IPS DF 4.7 (cell line): ENCODE measurements at regions not wholly inside any gene's neighbourhood (a gene's known extent, or its start where the extent isn't known, plus 50 kb on each side); places are given as distances from the start of the nearest gene placed in this dataset.

Experiments
- DNase-seq: peaks from one replicate; pipeline ENCODE4 v3.0.0-alpha.2; 2013; ENCODE audit warnings: low spot score; ENCODE audit errors: extremely low read depth

DNA sequence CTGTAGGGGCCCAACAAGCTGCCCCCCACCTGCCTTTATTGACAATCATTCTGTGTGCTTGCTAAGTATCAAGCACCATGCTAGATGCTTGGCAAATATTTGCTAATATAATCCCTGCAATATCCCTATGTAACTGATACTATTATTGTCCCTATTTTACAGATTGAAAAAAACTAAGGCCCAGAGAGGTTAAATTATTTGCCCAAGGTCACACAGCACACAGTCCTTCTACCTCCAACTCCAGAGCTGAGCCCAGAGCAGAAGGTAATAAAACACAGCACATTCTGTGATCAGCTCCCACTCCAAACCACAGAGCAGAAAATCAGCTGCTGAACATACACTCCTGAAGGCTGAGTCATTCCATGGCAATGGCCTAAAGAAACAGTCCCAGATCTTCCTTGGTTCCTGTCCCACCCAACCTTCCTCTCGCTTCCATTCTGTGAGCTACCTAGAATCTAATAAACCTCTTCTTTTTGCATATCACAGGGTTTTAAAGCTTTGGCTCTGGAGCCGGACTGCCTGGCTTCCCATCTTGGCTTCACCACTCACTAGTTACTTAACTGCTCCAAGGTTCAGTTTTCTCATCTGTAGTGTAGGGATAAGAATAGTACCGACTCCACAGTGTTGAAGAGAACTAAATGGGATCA is 66.7 kb upstream of the ADRA1B start:
- DNase-seq: no peak

DNA sequence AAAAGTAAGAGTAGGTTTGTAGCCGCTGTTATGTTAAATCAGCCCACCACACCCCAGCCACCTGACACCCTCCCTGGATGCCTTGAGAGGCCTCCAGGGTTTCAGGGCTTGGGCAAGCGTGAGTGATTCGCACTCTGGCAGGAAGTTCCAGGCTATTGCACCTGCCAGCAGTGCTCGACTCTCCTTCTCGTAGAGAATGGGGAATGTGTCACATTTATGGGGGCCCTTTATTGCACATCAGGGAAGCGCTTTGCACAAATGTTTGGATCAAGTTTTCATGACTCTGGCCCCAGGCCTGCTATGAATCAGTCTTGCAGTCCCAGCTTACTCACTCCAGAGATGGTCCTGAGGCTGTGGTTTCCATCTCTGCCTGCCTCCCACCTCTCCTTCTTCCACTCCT is 66.1 kb upstream of the ADRA1B start:
- DNase-seq: no peak

DNA sequence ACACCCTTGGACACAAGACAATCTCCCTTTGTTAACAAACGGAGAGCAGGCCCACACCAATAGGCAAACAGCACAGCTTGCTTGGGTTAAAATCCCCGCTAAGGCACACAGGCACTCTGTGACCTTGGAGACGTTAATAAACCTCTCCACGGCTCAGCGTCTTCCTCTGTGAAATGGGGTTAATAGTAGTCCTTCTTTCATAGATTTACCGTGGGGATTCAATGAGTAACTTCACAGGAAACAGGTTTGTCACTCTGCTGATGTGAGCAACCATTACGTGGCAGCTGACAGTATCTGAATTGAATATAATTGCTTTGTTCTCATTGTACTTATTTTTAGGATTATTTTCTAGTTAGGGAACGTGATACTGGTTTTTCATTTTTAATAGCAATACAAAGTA is 65.2 kb upstream of the ADRA1B start:
- no peak for DNase-seq

DNA sequence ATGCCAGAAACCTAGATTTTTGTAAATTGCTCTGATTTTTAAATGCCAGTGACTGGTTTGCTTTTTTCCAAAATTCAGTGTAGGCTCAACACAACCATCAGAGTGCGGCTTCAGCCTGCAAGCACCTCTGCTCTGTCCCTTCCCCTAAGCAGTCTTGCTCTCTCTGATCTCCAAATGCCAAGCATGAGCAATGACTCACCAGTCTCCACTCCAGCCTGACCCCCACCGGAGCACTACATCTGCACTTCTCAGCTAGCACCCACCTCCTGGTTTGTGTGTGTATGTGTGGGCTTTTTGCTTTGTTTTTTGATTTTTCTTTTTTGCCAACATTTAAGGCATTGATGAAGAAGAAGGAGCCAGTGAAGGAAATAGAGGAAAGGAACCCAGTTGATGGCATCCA is 61.4 kb upstream of the ADRA1B start:
- DNase-seq: no peak

DNA sequence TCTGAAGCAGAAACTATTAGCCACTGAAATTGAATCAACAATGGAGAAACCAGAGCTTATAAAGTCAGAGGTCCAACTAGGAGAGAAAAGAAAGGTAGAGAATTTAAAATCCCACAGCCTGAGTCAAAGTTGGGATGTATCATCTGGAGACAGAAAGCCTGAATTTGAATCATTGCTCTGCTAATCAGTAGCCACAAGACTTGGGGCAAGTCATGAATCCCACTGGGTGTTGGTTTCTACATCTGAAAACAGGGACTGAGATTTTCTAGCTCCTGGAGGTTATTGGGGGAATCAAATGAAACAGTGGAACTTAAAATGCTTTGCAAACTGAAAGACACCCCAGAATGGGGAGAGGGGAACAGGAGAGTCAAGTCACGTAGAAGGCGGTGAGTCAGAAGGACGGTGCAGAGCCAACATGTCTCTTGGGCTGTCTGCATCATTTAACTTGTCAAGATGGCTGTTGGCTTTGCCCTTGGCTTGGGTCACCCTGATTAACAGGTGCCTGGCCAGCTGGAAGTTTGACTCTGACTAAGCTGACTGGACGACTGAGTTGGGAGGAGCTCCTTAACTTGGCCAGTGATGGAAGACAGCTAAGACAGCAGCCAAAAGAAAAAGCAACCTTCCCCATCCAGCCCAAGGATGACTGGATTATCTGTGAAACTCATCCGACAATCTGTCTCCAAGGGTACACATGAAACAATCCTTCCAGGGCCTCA is 60.6 kb upstream of the ADRA1B start:
- no peak for DNase-seq

DNA sequence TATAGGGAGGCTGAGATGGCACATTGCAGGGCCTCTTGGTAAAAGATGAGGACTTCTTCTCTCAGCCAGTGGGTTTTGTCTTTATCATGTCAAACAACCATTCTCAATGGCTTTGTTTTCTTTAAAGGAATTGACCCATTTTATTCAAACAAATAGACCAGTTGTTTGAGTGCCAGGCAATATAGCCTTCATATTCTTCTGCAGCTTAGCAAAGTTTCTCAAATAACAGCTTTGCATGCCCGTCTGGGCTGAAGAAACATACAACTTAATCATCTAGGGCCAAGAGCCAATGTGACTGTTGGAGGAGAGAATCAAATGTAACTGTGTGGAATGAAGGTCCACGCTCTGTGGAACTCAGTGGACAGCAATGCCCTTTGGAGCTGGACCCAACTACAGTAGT is 57.4 kb upstream of the ADRA1B start:
- no peak for DNase-seq

DNA sequence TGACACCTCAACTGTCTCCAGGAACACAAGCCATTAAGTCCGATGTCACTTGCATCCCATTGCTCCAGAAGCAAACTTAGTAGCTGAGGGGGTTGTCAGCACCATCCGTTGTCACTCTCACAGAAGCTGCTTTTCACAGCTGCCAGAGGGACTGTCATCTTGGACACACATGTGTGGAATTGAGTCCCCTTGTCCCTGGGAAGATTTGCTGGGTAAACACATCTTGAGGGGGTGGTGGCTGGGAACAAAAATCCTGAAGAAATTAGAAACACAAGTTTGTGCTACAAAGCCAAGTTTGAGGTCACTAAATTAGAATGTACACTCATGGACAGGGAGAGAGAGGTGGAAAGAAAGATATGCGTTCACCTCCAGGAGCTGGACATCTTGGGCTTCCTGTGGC is 55.2 kb upstream of the ADRA1B start:
- DNase-seq: no peak

DNA sequence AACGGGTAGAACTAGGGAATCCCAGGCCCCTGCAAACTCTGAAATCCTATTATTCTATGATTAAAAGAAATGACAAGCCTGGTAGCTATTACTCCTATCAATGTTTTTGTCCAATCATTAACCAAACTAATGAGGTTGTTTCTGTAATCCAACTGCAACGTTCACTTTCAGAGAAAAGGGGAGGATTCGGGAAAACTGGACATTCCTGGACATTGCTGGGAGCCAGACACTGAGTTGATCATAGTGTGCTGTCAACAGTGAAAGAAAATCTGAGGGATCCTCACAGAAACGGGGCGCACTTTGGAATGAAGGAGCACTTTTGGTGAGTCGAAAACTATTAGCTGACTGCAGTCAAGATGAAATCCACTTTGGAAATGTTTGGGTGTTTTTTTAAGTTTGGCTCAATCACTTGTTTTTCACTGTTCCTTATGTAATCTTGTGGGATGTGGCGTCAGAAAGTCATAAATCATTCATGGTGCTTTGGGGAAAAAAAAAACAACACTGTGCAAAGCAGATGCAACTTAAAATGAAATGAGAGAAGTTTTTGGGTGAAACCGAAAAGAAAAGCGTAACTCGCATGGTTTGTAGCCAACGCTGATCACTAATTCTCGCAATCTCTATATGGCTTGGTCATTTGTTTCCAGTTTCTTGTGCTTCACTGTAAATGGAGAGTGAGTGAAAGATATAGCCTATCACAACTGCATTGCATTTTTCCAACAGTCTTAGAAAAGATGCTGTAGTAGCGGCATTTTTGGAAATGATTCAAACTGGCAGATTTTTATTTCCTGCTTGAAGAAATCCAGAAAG is 51.2 kb upstream of the ADRA1B start:
- DNase-seq: no peak

DNA sequence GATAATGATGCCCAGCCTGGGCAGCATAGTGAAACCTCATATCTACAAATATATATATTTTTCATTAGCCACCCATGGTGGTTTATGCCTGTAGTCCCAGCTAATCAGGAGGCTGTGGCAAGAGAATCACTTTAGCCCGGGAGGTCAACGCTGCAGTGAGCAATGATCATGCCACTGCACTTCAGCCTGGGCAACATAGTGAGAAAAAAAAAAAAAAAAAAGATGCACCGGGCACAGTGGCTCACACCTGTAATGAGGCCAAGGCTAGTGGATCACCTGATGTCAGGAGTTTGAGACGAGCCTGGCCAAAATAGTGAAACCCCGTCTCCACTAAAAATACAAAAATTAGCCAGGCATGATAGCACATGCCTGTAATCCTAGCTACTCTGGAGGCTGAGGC is 50.2 kb upstream of the ADRA1B start:
- no peak for DNase-seq
